Thyroid gland (tissue), 4 donors: ENCODE measurements at regions not wholly inside any gene's neighbourhood (a gene's known extent, or its start where the extent isn't known, plus 50 kb on each side); places are given as distances from the start of the nearest gene placed in this dataset.
"Not testable (repeated sequence)": the region's sequence is repeated elsewhere in the genome, so short reads cannot be mapped to it uniquely, and the experiment has no call there.

Experiments used
- DNase-seq, 2 donors: peaks; one replicate each; pipeline ENCODE4 v3.0.0-alpha.2; 2019
- H3K27ac ChIP-seq, 3 donors: fragments of 200-600 bp; sonication (generic); 1 replicate in 2 of 3; 2 replicates in 1 of 3; pipeline ENCODE4 v1.5.1; 2016 to 2019; ENCODE audit warnings: mild to moderate bottlenecking in 1 of 3, moderate library complexity in 1 of 3
- H3K27me3 ChIP-seq: fragments of 200-600 bp; sonication (generic); one replicate; pipeline ENCODE4 v1.5.1; 2019
- H3K36me3 ChIP-seq, 2 donors: fragments of 200-600 bp; sonication (generic); one replicate each; pipeline ENCODE4 v1.5.1; 2016 to 2019
- H3K4me1 ChIP-seq, 2 donors: fragments of 200-600 bp; sonication (generic); one replicate each; pipeline ENCODE4 v1.5.1; 2017 to 2019
- H3K4me3 ChIP-seq, 3 donors: fragments of 200-600 bp; sonication (generic); replicated peaks in 1 of 3; 1 replicate in 2 of 3; 2 replicates in 1 of 3; pipeline ENCODE4 v1.5.1; 2016; ENCODE audit warnings: mild to moderate bottlenecking in 1 of 3
- H3K9me3 ChIP-seq: fragments of 200-600 bp; sonication (generic); one replicate; pipeline ENCODE4 v1.5.1; 2017
- CTCF ChIP-seq, 6 experiments: fragments of 200-600 bp in 3 of 6; fragments of 450-650 bp in 3 of 6; sonication (generic) in 3 of 6; IDR thresholded peaks; one replicate each; pipeline ENCODE4 v1.5.1; 2016 to 2019; ENCODE audit warnings: antibody characterized with exemption in 6 of 6, mild to moderate bottlenecking in 2 of 6, inconsistent platforms in 1 of 6, moderate library complexity in 1 of 6
- POLR2A ChIP-seq, 2 donors: fragments of 450-650 bp; IDR thresholded peaks; one replicate each; pipeline ENCODE4 v1.6.1; 2017; ENCODE audit warnings: antibody characterized with exemption in 2 of 2, mild to moderate bottlenecking in 2 of 2, moderate library complexity in 1 of 2
- WGBS, 2 donors: methylation state at CpG; one replicate each; pipeline ENCODE4 v1.1.5; 2017; 5-methylcytosine and 5-hydroxymethylcytosine counted together
- intact Hi-C: fragments of 100-400 bp; cut with DNase I; formaldehyde crosslinking; loops from one replicate; pipeline ENCODE4 v1.15.1; 2023

- no peaks in the 10 kb centered on the region for H3K36me3 ChIP-seq
- H3K4me1 ChIP-seq: no peaks in the 10 kb centered on the region
- H3K4me3 ChIP-seq: no peak overlapping the region
- DNase-seq: no peak
- no peaks in the 10 kb centered on the region for H3K27me3 ChIP-seq
- TF ChIP-seq POLR2A (IDR thresholded peaks at IDR 0.05) (no peak), CTCF (IDR thresholded peaks at IDR 0.05) (no peak)
- WGBS, 2 donors: 83 to 89% methylated on average over 5 of the region's 5 CpGs
- intact Hi-C loops: no loop called here
- no peak overlapping the region for H3K27ac ChIP-seq
- no peaks in the 10 kb centered on the region for H3K9me3 ChIP-seq
Observed at GRCh38 chr3:160099834-160100233, 111.2 kb downstream of the IL12A start.

- H3K4me1 ChIP-seq: no peaks in the 10 kb centered on the region
- no peaks in the 10 kb centered on the region for H3K27me3 ChIP-seq
- no peaks in the 10 kb centered on the region for H3K36me3 ChIP-seq
- H3K27ac ChIP-seq: no peak overlapping the region
- 97 to 98% methylated on average over 40 of the region's 40 CpGs for whole genome bisulfite sequencing, 2 donors
- DNase-seq: no peak
- no peaks in the 10 kb centered on the region for H3K9me3 ChIP-seq
- no peak overlapping the region for H3K4me3 ChIP-seq
- no peak for TF ChIP-seq POLR2A (IDR thresholded peaks at IDR 0.05)
- no peak for TF ChIP-seq CTCF (IDR thresholded peaks at IDR 0.05)
- intact Hi-C loops: no loop called here
Observed at GRCh38 chr3:160100610-160101009, 112.0 kb downstream of the IL12A start.

GRCh38 chr3:160102001-160102400 lies 113.4 kb downstream of the IL12A start:
- H3K27me3 ChIP-seq, H3K36me3 ChIP-seq, H3K4me3 ChIP-seq, DNase-seq, H3K4me1 ChIP-seq, H3K9me3 ChIP-seq, intact Hi-C loops, H3K27ac ChIP-seq: not testable (repeated sequence)
- WGBS, 2 donors: 82 to 89% methylated on average over 7 of the region's 7 CpGs

- TF ChIP-seq POLR2A (IDR thresholded peaks at IDR 0.05) (no peak), CTCF (IDR thresholded peaks at IDR 0.05) (no peak)
- intact Hi-C loops: no loop called here
- no peaks in the 10 kb centered on the region for H3K36me3 ChIP-seq
- DNase-seq: no peak
- H3K9me3 ChIP-seq: no peaks in the 10 kb centered on the region
- H3K27ac ChIP-seq: no peak overlapping the region
- H3K4me1 ChIP-seq: no peaks in the 10 kb centered on the region
- 97% methylated on average over 2 of the region's 2 CpGs for WGBS, 2 donors
- no peaks in the 10 kb centered on the region for H3K27me3 ChIP-seq
- no peak overlapping the region for H3K4me3 ChIP-seq
Observed at GRCh38 chr3:160103397-160103796, 114.8 kb downstream of the IL12A start.

GRCh38 chr3:160105907-160106584 lies 117.4 kb downstream of the IL12A start:
- TF ChIP-seq CTCF (IDR thresholded peaks at IDR 0.05): no peak
- TF ChIP-seq POLR2A (IDR thresholded peaks at IDR 0.05): no peak
- whole genome bisulfite sequencing, 2 donors: 81 to 86% methylated on average over 1 of the region's 1 CpG
- Histone ChIP-seq H3K36me3 (no peaks in the 10 kb centered on the region), H3K4me1 (no peaks in the 10 kb centered on the region), H3K27ac (no peak overlapping the region), H3K27me3 (no peaks in the 10 kb centered on the region), H3K4me3 (no peak overlapping the region), H3K9me3 (no peaks in the 10 kb centered on the region)
- intact Hi-C loops: no loop called here
- no peak for DNase-seq
